Smooth muscle cell (in vitro differentiated cells): ENCODE measurements at regions not wholly inside any gene's neighbourhood (a gene's known extent, or its start where the extent isn't known, plus 50 kb on each side); places are given as distances from the start of the nearest gene placed in this dataset.

Experiments
- DNase-seq: peaks from one replicate; lab custom pipeline; 2025; ENCODE audit not compliant: unreplicated experiment; lab: John Stamatoyannopoulos, UW
- H2AFZ ChIP-seq: fragments of 200-600 bp; sonication (generic); 2 replicates; pipeline ENCODE4 v1.6.0; 2016; ENCODE audit warnings: antibody characterized with exemption, low read depth, mild to moderate bottlenecking
- H3F3A ChIP-seq: fragments of 200-600 bp; sonication (generic); 2 replicates; pipeline ENCODE4 v1.6.0; 2017; ENCODE audit warnings: antibody characterized with exemption, low read depth
- H3K27ac ChIP-seq: fragments of 200-600 bp; sonication (generic); 2 replicates; pipeline ENCODE4 v1.5.1; 2016; ENCODE audit warnings: low read depth, mild to moderate bottlenecking
- H3K27me3 ChIP-seq: fragments of 200-600 bp; sonication (generic); 2 replicates; pipeline ENCODE4 v1.6.1; 2016; ENCODE audit warnings: low read depth, mild to moderate bottlenecking
- H3K36me3 ChIP-seq: fragments of 200-600 bp; sonication (generic); 2 replicates; pipeline ENCODE4 v1.5.1; 2016; ENCODE audit warnings: low read depth
- H3K4me1 ChIP-seq: fragments of 200-600 bp; sonication (generic); 2 replicates; pipeline ENCODE4 v1.5.1; 2016; ENCODE audit warnings: low read depth
- H3K4me2 ChIP-seq: fragments of 200-600 bp; sonication (generic); 2 replicates; pipeline ENCODE4 v1.6.0; 2016; ENCODE audit warnings: mild to moderate bottlenecking
- H3K4me3 ChIP-seq: fragments of 200-600 bp; sonication (generic); 2 replicates; pipeline ENCODE4 v1.5.1; 2016; ENCODE audit warnings: mild to moderate bottlenecking
- H3K79me2 ChIP-seq: fragments of 200-600 bp; sonication (generic); 2 replicates; pipeline ENCODE4 v1.6.0; 2016; ENCODE audit warnings: low read depth, mild to moderate bottlenecking
- H3K9ac ChIP-seq: fragments of 200-600 bp; sonication (generic); 2 replicates; pipeline ENCODE4 v1.6.0; 2016; ENCODE audit warnings: low read depth
- H3K9me3 ChIP-seq: fragments of 200-600 bp; sonication (generic); replicated peaks from 2 replicates; pipeline ENCODE4 v1.5.1; 2016; ENCODE audit warnings: low read depth
- H4K20me1 ChIP-seq: fragments of 200-600 bp; sonication (generic); 2 replicates; pipeline ENCODE4 v1.6.0; 2016; ENCODE audit warnings: low read depth
- WGBS: methylation state at CpG from one replicate; pipeline ENCODE4 v1.1.7; 2016; ENCODE audit warnings: low lambda C conversion rate; 5-methylcytosine and 5-hydroxymethylcytosine counted together
- TF ChIP-seq, protein P1 (sequence below): fragments of 200-600 bp; sonication (generic); IDR thresholded peaks from 2 replicates; pipeline ENCODE4 v1.5.1; 2017; ENCODE audit warnings: borderline replicate concordance, mild to moderate bottlenecking, antibody characterized with exemption; ENCODE audit not compliant: insufficient read depth, poor library complexity, severe bottlenecking

DNA sequence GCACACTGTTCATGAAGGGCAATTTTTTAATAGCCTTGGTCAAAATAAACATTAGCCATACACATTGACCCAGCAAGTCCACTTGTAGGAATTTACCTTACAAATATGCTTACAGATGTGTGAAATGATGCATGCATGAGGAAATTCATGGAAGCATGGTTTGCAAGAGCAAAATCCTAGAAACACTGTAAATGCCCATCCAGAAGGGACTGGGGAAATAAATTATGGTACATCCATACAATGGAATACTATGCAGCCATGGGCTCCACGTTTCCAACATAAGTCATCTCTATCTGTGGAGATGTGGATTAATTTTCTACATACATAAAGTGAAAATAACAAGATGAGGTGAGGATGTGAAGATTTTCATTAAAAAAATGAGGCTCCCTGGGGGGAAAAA is 99.1 kb downstream of the NPY start:
- Histone ChIP-seq H3F3A (no peaks in the 10 kb centered on the region), H3K4me1 (no peaks in the 10 kb centered on the region), H3K9ac (no peak overlapping the region), H3K27ac (no peak overlapping the region), H3K36me3 (no peaks in the 10 kb centered on the region), H4K20me1 (no peaks in the 10 kb centered on the region), H3K4me3 (no peak overlapping the region), H3K27me3 (no peaks in the 10 kb centered on the region), H2AFZ (no peak overlapping the region), H3K9me3 (no peaks in the 10 kb centered on the region), H3K4me2 (no peak overlapping the region), H3K79me2 (no peaks in the 10 kb centered on the region)
- 95% methylated on average over 1 of the region's 1 CpG for WGBS
- DNase-seq: no peak
- TF ChIP-seq, protein P1, sequence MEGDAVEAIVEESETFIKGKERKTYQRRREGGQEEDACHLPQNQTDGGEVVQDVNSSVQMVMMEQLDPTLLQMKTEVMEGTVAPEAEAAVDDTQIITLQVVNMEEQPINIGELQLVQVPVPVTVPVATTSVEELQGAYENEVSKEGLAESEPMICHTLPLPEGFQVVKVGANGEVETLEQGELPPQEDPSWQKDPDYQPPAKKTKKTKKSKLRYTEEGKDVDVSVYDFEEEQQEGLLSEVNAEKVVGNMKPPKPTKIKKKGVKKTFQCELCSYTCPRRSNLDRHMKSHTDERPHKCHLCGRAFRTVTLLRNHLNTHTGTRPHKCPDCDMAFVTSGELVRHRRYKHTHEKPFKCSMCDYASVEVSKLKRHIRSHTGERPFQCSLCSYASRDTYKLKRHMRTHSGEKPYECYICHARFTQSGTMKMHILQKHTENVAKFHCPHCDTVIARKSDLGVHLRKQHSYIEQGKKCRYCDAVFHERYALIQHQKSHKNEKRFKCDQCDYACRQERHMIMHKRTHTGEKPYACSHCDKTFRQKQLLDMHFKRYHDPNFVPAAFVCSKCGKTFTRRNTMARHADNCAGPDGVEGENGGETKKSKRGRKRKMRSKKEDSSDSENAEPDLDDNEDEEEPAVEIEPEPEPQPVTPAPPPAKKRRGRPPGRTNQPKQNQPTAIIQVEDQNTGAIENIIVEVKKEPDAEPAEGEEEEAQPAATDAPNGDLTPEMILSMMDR: no peak

GRCh38 chr7:24384362-24385030 is 100.5 kb downstream of the NPY start:
- H3K4me2 ChIP-seq: no peak overlapping the region
- no peak overlapping the region for H3K27ac ChIP-seq
- no peaks in the 10 kb centered on the region for H3K4me1 ChIP-seq
- no peaks in the 10 kb centered on the region for H3K79me2 ChIP-seq
- H3K36me3 ChIP-seq: no peaks in the 10 kb centered on the region
- 97% methylated on average over 3 of the region's 3 CpGs for WGBS
- no peak overlapping the region for H3K9ac ChIP-seq
- no peaks in the 10 kb centered on the region for H3K9me3 ChIP-seq
- no peak overlapping the region for H3K4me3 ChIP-seq
- H4K20me1 ChIP-seq: no peaks in the 10 kb centered on the region
- TF ChIP-seq, protein P1: no peak
- no peaks in the 10 kb centered on the region for H3K27me3 ChIP-seq
- DNase-seq: no peak
- no peaks in the 10 kb centered on the region for H3F3A ChIP-seq
- no peak overlapping the region for H2AFZ ChIP-seq

- Histone ChIP-seq H3K9me3 (no peaks in the 10 kb centered on the region), H3K4me2 (no peak overlapping the region), H3K27me3 (no peaks in the 10 kb centered on the region), H3K36me3 (no peaks in the 10 kb centered on the region), H3K4me3 (no peak overlapping the region), H3K79me2 (no peaks in the 10 kb centered on the region), H3K9ac (no peak overlapping the region), H3K27ac (no peak overlapping the region), H3F3A (no peaks in the 10 kb centered on the region), H4K20me1 (no peaks in the 10 kb centered on the region), H2AFZ (no peak overlapping the region), H3K4me1 (no peaks in the 10 kb centered on the region)
- no peak for DNase-seq
- TF ChIP-seq, protein P1: no peak
Measured at GRCh38 chr7:24388212-24388611, 104.2 kb downstream of the NPY start.
